ENCODE measurements at regions not wholly inside any gene's neighbourhood (a gene's known extent, or its start where the extent isn't known, plus 50 kb on each side); places are given as distances from the start of the nearest gene placed in this dataset.

- Histone ChIP-seq H3K4me1 (ENCODE audit: control insufficient read depth, insufficient read depth, low read length) (no peaks in the 10 kb centered on the region), H3K4me3 (ENCODE audit: low read length) (no peak overlapping the region), H3K27ac (ENCODE audit: low read depth, low read length) (no peak overlapping the region), H3K36me3 (ENCODE audit: control insufficient read depth, insufficient read depth, low read length) (no peaks in the 10 kb centered on the region), H3K27me3 (ENCODE audit: control insufficient read depth, insufficient read depth, low read length) (no peaks in the 10 kb centered on the region), H3K9ac (ENCODE audit: low read length) (no peak overlapping the region)
These were observed 368.9 kb upstream of the MEIS1 start for GRCh38 chr2:66066032-66066431.

- Histone ChIP-seq H3K27me3 (ENCODE audit: control insufficient read depth, insufficient read depth, low read length) (no peaks in the 10 kb centered on the region), H3K4me1 (ENCODE audit: control insufficient read depth, insufficient read depth, low read length) (no peaks in the 10 kb centered on the region), H3K27ac (ENCODE audit: low read depth, low read length) (no peak overlapping the region), H3K4me3 (ENCODE audit: low read length) (no peak overlapping the region), H3K36me3 (ENCODE audit: control insufficient read depth, insufficient read depth, low read length) (no peaks in the 10 kb centered on the region), H3K9ac (ENCODE audit: low read length) (no peak overlapping the region)
These were observed 375.6 kb upstream of the MEIS1 start for GRCh38 chr2:66059332-66059731.

- H3K27me3 ChIP-seq (ENCODE audit: control insufficient read depth, insufficient read depth, low read length), result no peaks in the 10 kb centered on the region
- H3K9ac ChIP-seq (ENCODE audit: low read length), result no peak overlapping the region
- no peaks in the 10 kb centered on the region for H3K4me1 ChIP-seq (ENCODE audit: control insufficient read depth, insufficient read depth, low read length)
- no peaks in the 10 kb centered on the region for H3K36me3 ChIP-seq (ENCODE audit: control insufficient read depth, insufficient read depth, low read length)
- H3K4me3 ChIP-seq (ENCODE audit: low read length), result no peak overlapping the region
- no peak overlapping the region for H3K27ac ChIP-seq (ENCODE audit: low read depth, low read length)
These were observed 376.2 kb upstream of the MEIS1 start for GRCh38 chr2:66058675-66059074.

- Histone ChIP-seq H3K36me3 (ENCODE audit: control insufficient read depth, insufficient read depth, low read length) (no peaks in the 10 kb centered on the region), H3K4me1 (ENCODE audit: control insufficient read depth, insufficient read depth, low read length) (no peaks in the 10 kb centered on the region), H3K27me3 (ENCODE audit: control insufficient read depth, insufficient read depth, low read length) (no peaks in the 10 kb centered on the region), H3K4me3 (ENCODE audit: low read length) (no peak overlapping the region), H3K27ac (ENCODE audit: low read depth, low read length) (no peak overlapping the region), H3K9ac (ENCODE audit: low read length) (no peak overlapping the region)
These were observed 377.1 kb upstream of the MEIS1 start for GRCh38 chr2:66057844-66058243.

- Histone ChIP-seq H3K4me1 (ENCODE audit: control insufficient read depth, insufficient read depth, low read length) (no peaks in the 10 kb centered on the region), H3K36me3 (ENCODE audit: control insufficient read depth, insufficient read depth, low read length) (no peaks in the 10 kb centered on the region), H3K27me3 (ENCODE audit: control insufficient read depth, insufficient read depth, low read length) (no peaks in the 10 kb centered on the region), H3K9ac (ENCODE audit: low read length) (no peak overlapping the region), H3K4me3 (ENCODE audit: low read length) (no peak overlapping the region), H3K27ac (ENCODE audit: low read depth, low read length) (no peak overlapping the region)
These were observed 384.5 kb upstream of the MEIS1 start for GRCh38 chr2:66050392-66050791.

- Histone ChIP-seq H3K4me1 (ENCODE audit: control insufficient read depth, insufficient read depth, low read length) (no peaks in the 10 kb centered on the region), H3K4me3 (ENCODE audit: low read length) (no peak overlapping the region), H3K36me3 (ENCODE audit: control insufficient read depth, insufficient read depth, low read length) (no peaks in the 10 kb centered on the region), H3K27ac (ENCODE audit: low read depth, low read length) (no peak overlapping the region), H3K9ac (ENCODE audit: low read length) (no peak overlapping the region), H3K27me3 (ENCODE audit: control insufficient read depth, insufficient read depth, low read length) (no peaks in the 10 kb centered on the region)
These were observed 386.3 kb upstream of the MEIS1 start for GRCh38 chr2:66048667-66049066.

GRCh38 chr2:66041902-66042657, 392.8 kb upstream of the MEIS1 start:
- H3K36me3 ChIP-seq (ENCODE audit: control insufficient read depth, insufficient read depth, low read length), result no peaks in the 10 kb centered on the region
- H3K4me1 ChIP-seq (ENCODE audit: control insufficient read depth, insufficient read depth, low read length), result no peaks in the 10 kb centered on the region
- H3K4me3 ChIP-seq (ENCODE audit: low read length), result no peak overlapping the region
- no peaks in the 10 kb centered on the region for H3K27me3 ChIP-seq (ENCODE audit: control insufficient read depth, insufficient read depth, low read length)
- no peak overlapping the region for H3K27ac ChIP-seq (ENCODE audit: low read depth, low read length)
- H3K9ac ChIP-seq (ENCODE audit: low read length), result no peak overlapping the region

GRCh38 chr2:66036948-66037347, 398.0 kb upstream of the MEIS1 start:
- no peaks in the 10 kb centered on the region for H3K4me1 ChIP-seq (ENCODE audit: control insufficient read depth, insufficient read depth, low read length)
- H3K27me3 ChIP-seq (ENCODE audit: control insufficient read depth, insufficient read depth, low read length), result no peaks in the 10 kb centered on the region
- no peak overlapping the region for H3K27ac ChIP-seq (ENCODE audit: low read depth, low read length)
- no peak overlapping the region for H3K4me3 ChIP-seq (ENCODE audit: low read length)
- H3K9ac ChIP-seq (ENCODE audit: low read length), result no peak overlapping the region
- H3K36me3 ChIP-seq (ENCODE audit: control insufficient read depth, insufficient read depth, low read length), result no peaks in the 10 kb centered on the region

GRCh38 chr2:66034467-66034866, 400.5 kb upstream of the MEIS1 start:
- Histone ChIP-seq H3K36me3 (ENCODE audit: control insufficient read depth, insufficient read depth, low read length) (no peaks in the 10 kb centered on the region), H3K9ac (ENCODE audit: low read length) (no peak overlapping the region), H3K27me3 (ENCODE audit: control insufficient read depth, insufficient read depth, low read length) (no peaks in the 10 kb centered on the region), H3K4me1 (ENCODE audit: control insufficient read depth, insufficient read depth, low read length) (no peaks in the 10 kb centered on the region), H3K27ac (ENCODE audit: low read depth, low read length) (no peak overlapping the region), H3K4me3 (ENCODE audit: low read length) (no peak overlapping the region)

GRCh38 chr2:66032226-66032775, 402.6 kb upstream of the MEIS1 start:
- Histone ChIP-seq H3K9ac (ENCODE audit: low read length) (no peak overlapping the region), H3K4me1 (ENCODE audit: control insufficient read depth, insufficient read depth, low read length) (no peaks in the 10 kb centered on the region), H3K36me3 (ENCODE audit: control insufficient read depth, insufficient read depth, low read length) (no peaks in the 10 kb centered on the region), H3K4me3 (ENCODE audit: low read length) (no peak overlapping the region), H3K27ac (ENCODE audit: low read depth, low read length) (no peak overlapping the region), H3K27me3 (ENCODE audit: control insufficient read depth, insufficient read depth, low read length) (no peaks in the 10 kb centered on the region)

- no peak overlapping the region for H3K9ac ChIP-seq (ENCODE audit: low read length)
- H3K4me1 ChIP-seq (ENCODE audit: control insufficient read depth, insufficient read depth, low read length), result no peaks in the 10 kb centered on the region
- H3K27me3 ChIP-seq (ENCODE audit: control insufficient read depth, insufficient read depth, low read length), result no peaks in the 10 kb centered on the region
- H3K4me3 ChIP-seq (ENCODE audit: low read length), result no peak overlapping the region
- no peaks in the 10 kb centered on the region for H3K36me3 ChIP-seq (ENCODE audit: control insufficient read depth, insufficient read depth, low read length)
- H3K27ac ChIP-seq (ENCODE audit: low read depth, low read length), result no peak overlapping the region
These were observed 403.7 kb upstream of the MEIS1 start for GRCh38 chr2:66031236-66031635.

- no peaks in the 10 kb centered on the region for H3K27me3 ChIP-seq (ENCODE audit: control insufficient read depth, insufficient read depth, low read length)
- no peaks in the 10 kb centered on the region for H3K4me1 ChIP-seq (ENCODE audit: control insufficient read depth, insufficient read depth, low read length)
- no peak overlapping the region for H3K27ac ChIP-seq (ENCODE audit: low read depth, low read length)
- no peak overlapping the region for H3K4me3 ChIP-seq (ENCODE audit: low read length)
- H3K9ac ChIP-seq (ENCODE audit: low read length), result no peak overlapping the region
- H3K36me3 ChIP-seq (ENCODE audit: control insufficient read depth, insufficient read depth, low read length), result no peaks in the 10 kb centered on the region
These were observed 404.4 kb upstream of the MEIS1 start for GRCh38 chr2:66030553-66030952.

- no peaks in the 10 kb centered on the region for H3K4me1 ChIP-seq (ENCODE audit: control insufficient read depth, insufficient read depth, low read length)
- H3K36me3 ChIP-seq (ENCODE audit: control insufficient read depth, insufficient read depth, low read length), result no peaks in the 10 kb centered on the region
- no peak overlapping the region for H3K4me3 ChIP-seq (ENCODE audit: low read length)
- H3K9ac ChIP-seq (ENCODE audit: low read length), result no peak overlapping the region
- no peak overlapping the region for H3K27ac ChIP-seq (ENCODE audit: low read depth, low read length)
- no peaks in the 10 kb centered on the region for H3K27me3 ChIP-seq (ENCODE audit: control insufficient read depth, insufficient read depth, low read length)
These were observed 410.5 kb upstream of the MEIS1 start for GRCh38 chr2:66024391-66024790.
